ENCODE measurements at regions not wholly inside any gene's neighbourhood (a gene's known extent, or its start where the extent isn't known, plus 50 kb on each side); places are given as distances from the start of the nearest gene placed in this dataset.

- CTCF ChIA-PET: no interaction called here
- in situ Hi-C loops (cut with MboI; ENCODE audit: low sequenced_read_pairs) (no loop called here), intact Hi-C loops (cut with micrococcal nuclease) (no loop called here), dilution Hi-C loops (cut with HindIII; ENCODE audit: low sequenced_read_pairs, unreplicated experiment) (no loop called here)
- no peaks in the 10 kb centered on the region for H3K36me3 ChIP-seq (ENCODE audit: control insufficient read depth, insufficient read depth, low read length)
- no peak overlapping the region for H2BK15ac ChIP-seq (ENCODE audit: low read depth, low read length)
- H4K20me1 ChIP-seq (ENCODE audit: insufficient read depth, low read length): no peaks in the 10 kb centered on the region
- no peak overlapping the region for H2BK5ac ChIP-seq (ENCODE audit: low read depth, low read length, poor library complexity, severe bottlenecking)
- no peak overlapping the region for H4K8ac ChIP-seq (ENCODE audit: low read depth in 2 of 2, low read length in 2 of 2)
- H4K91ac ChIP-seq (ENCODE audit: insufficient read depth, low read depth, low read length): no peak overlapping the region
- ATAC-seq (ENCODE audit: low read depth) (no peak), DNase-seq (no peak)
- H3K18ac ChIP-seq (ENCODE audit: low read depth, low read length): no peak overlapping the region
- H3K4me3 ChIP-seq (ENCODE audit: insufficient read depth, low read depth, low read length): no peak overlapping the region
- H2BK20ac ChIP-seq (ENCODE audit: low read depth, low read length): no peak overlapping the region
- H3K14ac ChIP-seq (replicated peaks; ENCODE audit: low read depth, low read length): no peak overlapping the region
- H3K4me2 ChIP-seq (ENCODE audit: low read depth, low read length): no peak overlapping the region
- H2AK5ac ChIP-seq (ENCODE audit: low read depth, low read length): no peak overlapping the region
- no peak overlapping the region for H4K5ac ChIP-seq (ENCODE audit: low read depth, low read length)
- POLR2A ChIA-PET (ENCODE audit: unreplicated experiment): no interaction called here
- no TSS peak for BruUV-seq (replicated peaks)
- WGBS, 2 experiments (ENCODE audit: extremely low coverage in 2 of 2, insufficient read length in 1 of 2): no CpG with 5 or more reads among the region's 3 CpGs
- no peaks in the 10 kb centered on the region for H3K79me1 ChIP-seq (ENCODE audit: low read depth in 1 of 2, low read length in 2 of 2)
- H3K4ac ChIP-seq (ENCODE audit: low read depth, low read length): no peak overlapping the region
- H3K56ac ChIP-seq (ENCODE audit: extremely low read depth, insufficient read depth, low read length): no peak overlapping the region
- TF ChIP-seq POLR2A (IDR thresholded peaks at IDR 0.05; ENCODE audit: low read depth, low read length): no peak
- TF ChIP-seq MAFK (IDR thresholded peaks at IDR 0.05; ENCODE audit: low read depth, low read length): no peak
- TF ChIP-seq, protein P1, sequence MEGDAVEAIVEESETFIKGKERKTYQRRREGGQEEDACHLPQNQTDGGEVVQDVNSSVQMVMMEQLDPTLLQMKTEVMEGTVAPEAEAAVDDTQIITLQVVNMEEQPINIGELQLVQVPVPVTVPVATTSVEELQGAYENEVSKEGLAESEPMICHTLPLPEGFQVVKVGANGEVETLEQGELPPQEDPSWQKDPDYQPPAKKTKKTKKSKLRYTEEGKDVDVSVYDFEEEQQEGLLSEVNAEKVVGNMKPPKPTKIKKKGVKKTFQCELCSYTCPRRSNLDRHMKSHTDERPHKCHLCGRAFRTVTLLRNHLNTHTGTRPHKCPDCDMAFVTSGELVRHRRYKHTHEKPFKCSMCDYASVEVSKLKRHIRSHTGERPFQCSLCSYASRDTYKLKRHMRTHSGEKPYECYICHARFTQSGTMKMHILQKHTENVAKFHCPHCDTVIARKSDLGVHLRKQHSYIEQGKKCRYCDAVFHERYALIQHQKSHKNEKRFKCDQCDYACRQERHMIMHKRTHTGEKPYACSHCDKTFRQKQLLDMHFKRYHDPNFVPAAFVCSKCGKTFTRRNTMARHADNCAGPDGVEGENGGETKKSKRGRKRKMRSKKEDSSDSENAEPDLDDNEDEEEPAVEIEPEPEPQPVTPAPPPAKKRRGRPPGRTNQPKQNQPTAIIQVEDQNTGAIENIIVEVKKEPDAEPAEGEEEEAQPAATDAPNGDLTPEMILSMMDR (conservative IDR thresholded peaks at IDR 0.05; ENCODE audit: low read depth, low read length): no peak
- no peak overlapping the region for H3K27ac ChIP-seq (ENCODE audit: insufficient read depth, low read length)
- H3K9me3 ChIP-seq (ENCODE audit: control insufficient read depth, insufficient read depth, low read length): no peaks in the 10 kb centered on the region
- H3K9ac ChIP-seq (ENCODE audit: low read depth, low read length): no peak overlapping the region
- H2AK9ac ChIP-seq (replicated peaks; ENCODE audit: low read depth, low read length, poor library complexity): no peak overlapping the region
- no peaks in the 10 kb centered on the region for H3K4me1 ChIP-seq (ENCODE audit: control insufficient read depth, insufficient read depth, low read length)
- no peak overlapping the region for H2BK120ac ChIP-seq (ENCODE audit: low read depth, low read length)
- H3K27me3 ChIP-seq (ENCODE audit: control insufficient read depth, insufficient read depth, low read length): no peaks in the 10 kb centered on the region
- H3K23ac ChIP-seq (ENCODE audit: low read depth, low read length): no peak overlapping the region
- no peak overlapping the region for H2AFZ ChIP-seq (replicated peaks; ENCODE audit: low read length, poor library complexity)
- no peaks in the 10 kb centered on the region for H3K9me1 ChIP-seq (ENCODE audit: insufficient read depth, low read length)
Observed at GRCh38 chr4:130603043-130603442, 1507.1 kb downstream of the C4orf33 start.

Measured in IMR-90 (cell line).